Keratinocyte (primary cell): ENCODE measurements at regions not wholly inside any gene's neighbourhood (a gene's known extent, or its start where the extent isn't known, plus 50 kb on each side); places are given as distances from the start of the nearest gene placed in this dataset.

Experiments used
- EZH2 ChIP-seq: IDR thresholded peaks from one replicate; pipeline ENCODE4 v1.6.1; 2012; ENCODE audit warnings: inconsistent platforms, mild to moderate bottlenecking, low read length, moderate library complexity
- TF ChIP-seq, protein P1 (sequence below), 3 experiments: IDR thresholded peaks in 1 of 3; conservative IDR thresholded peaks in 1 of 3; optimal IDR thresholded peaks in 1 of 3; 2 replicates in 2 of 3; 3 replicates in 1 of 3; pipeline versions ENCODE3 to v1.5.1; 2011; ENCODE audit warnings: low read length in 3 of 3, mild to moderate bottlenecking in 3 of 3, moderate library complexity in 2 of 3, control low read depth in 1 of 3, inconsistent platforms in 1 of 3; ENCODE audit not compliant: insufficient read depth in 2 of 3; ENCODE audit errors: extremely low read depth in 1 of 3

DNA sequence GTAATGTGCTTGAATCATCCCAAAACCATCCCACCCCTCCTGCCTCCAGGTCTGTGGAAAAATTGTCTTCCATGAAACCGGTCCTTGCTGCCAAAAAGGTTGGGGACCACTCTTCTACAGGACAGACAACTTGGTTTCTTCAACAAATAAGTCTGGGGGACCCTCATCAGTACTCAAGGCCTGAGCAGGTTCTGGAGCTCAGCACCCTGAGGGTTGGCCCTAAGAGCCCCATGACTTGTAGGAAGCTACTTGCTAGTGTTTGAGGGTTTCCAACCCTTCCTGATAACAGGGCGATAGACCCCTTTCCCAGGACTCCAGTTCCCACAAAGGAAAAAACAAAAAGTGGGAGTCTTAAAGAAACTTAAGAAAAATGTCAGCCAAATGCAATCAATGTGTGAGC lies 52.9 kb upstream of the SLCO2A1 start:
- TF ChIP-seq, protein P1, sequence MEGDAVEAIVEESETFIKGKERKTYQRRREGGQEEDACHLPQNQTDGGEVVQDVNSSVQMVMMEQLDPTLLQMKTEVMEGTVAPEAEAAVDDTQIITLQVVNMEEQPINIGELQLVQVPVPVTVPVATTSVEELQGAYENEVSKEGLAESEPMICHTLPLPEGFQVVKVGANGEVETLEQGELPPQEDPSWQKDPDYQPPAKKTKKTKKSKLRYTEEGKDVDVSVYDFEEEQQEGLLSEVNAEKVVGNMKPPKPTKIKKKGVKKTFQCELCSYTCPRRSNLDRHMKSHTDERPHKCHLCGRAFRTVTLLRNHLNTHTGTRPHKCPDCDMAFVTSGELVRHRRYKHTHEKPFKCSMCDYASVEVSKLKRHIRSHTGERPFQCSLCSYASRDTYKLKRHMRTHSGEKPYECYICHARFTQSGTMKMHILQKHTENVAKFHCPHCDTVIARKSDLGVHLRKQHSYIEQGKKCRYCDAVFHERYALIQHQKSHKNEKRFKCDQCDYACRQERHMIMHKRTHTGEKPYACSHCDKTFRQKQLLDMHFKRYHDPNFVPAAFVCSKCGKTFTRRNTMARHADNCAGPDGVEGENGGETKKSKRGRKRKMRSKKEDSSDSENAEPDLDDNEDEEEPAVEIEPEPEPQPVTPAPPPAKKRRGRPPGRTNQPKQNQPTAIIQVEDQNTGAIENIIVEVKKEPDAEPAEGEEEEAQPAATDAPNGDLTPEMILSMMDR (optimal IDR thresholded peaks at IDR 0.05 in 1 of 3, IDR thresholded peaks at IDR 0.05 in 1 of 3, conservative IDR thresholded peaks at IDR 0.05 in 1 of 3; ENCODE audit: extremely low read depth in 1 of 3, insufficient read depth in 2 of 3, low read length in 3 of 3) = no peak
- no peak for TF ChIP-seq EZH2
